ENCODE measurements at regions not wholly inside any gene's neighbourhood (a gene's known extent, or its start where the extent isn't known, plus 50 kb on each side); places are given as distances from the start of the nearest gene placed in this dataset.

- TF ChIP-seq CTCF (IDR thresholded peaks at IDR 0.05) (no peak), POLR2A (IDR thresholded peaks at IDR 0.05) (no peak)
Measured at GRCh38 chr1:62995173-62995572, 211.2 kb downstream of the ATG4C start.
